ENCODE measurements at regions not wholly inside any gene's neighbourhood (a gene's known extent, or its start where the extent isn't known, plus 50 kb on each side); places are given as distances from the start of the nearest gene placed in this dataset.

DNA sequence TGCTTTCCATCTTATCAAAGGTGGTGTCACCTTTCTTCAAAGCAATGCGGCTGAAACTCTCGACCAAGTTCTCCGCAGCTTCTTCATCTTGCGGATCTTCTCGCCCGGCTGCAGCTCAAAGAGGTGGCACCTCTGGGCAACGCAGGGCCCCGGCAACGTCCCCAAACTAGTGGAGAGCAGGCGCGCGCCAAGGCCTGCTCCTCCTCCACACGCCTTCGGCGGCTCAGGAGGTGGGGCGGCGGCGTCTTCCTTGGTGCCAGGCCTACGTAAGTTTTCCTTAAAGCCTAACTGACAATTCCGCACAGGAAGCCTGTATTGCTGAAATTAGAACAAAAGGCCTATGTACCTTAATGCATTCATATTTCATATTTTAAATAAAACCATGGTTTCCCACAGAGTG, 112.0 kb downstream of the TMX1 start:
- H3K36me3 ChIP-seq = no peaks in the 10 kb centered on the region
- DNase-seq (no peak), ATAC-seq (no peak)
- H3K4me3 ChIP-seq = no peak overlapping the region
- H3K9me3 ChIP-seq = no peaks in the 10 kb centered on the region
- intact Hi-C loops (cut with DNase I) = no loop called here
- no peaks in the 10 kb centered on the region for H3K4me1 ChIP-seq
- TF ChIP-seq, protein P1, sequence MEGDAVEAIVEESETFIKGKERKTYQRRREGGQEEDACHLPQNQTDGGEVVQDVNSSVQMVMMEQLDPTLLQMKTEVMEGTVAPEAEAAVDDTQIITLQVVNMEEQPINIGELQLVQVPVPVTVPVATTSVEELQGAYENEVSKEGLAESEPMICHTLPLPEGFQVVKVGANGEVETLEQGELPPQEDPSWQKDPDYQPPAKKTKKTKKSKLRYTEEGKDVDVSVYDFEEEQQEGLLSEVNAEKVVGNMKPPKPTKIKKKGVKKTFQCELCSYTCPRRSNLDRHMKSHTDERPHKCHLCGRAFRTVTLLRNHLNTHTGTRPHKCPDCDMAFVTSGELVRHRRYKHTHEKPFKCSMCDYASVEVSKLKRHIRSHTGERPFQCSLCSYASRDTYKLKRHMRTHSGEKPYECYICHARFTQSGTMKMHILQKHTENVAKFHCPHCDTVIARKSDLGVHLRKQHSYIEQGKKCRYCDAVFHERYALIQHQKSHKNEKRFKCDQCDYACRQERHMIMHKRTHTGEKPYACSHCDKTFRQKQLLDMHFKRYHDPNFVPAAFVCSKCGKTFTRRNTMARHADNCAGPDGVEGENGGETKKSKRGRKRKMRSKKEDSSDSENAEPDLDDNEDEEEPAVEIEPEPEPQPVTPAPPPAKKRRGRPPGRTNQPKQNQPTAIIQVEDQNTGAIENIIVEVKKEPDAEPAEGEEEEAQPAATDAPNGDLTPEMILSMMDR (IDR thresholded peaks at IDR 0.05) = no peak
- no peaks in the 10 kb centered on the region for H3K27me3 ChIP-seq
- no peak overlapping the region for H3K27ac ChIP-seq

DNA sequence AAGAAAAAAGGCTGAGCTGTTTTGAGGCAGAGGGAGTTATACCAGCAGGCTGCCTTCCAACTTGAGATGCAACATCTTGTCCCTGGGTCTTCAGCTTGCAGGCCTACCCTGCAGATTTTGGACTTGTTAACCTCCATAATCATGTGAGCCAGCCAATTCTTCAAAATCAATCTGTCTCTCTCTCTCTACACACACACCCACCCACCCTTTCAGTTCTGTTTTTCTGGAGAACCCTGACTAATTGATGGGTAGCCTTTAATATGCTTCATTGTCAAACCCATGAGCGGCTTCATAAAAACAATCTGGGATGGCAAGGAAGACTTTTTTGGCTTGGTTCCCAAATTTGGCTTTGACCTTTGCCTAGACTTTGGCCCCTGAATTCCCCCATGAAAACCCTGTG, 113.9 kb downstream of the TMX1 start:
- no peaks in the 10 kb centered on the region for H3K4me1 ChIP-seq
- no peaks in the 10 kb centered on the region for H3K36me3 ChIP-seq
- H3K27ac ChIP-seq = no peak overlapping the region
- no peak for ATAC-seq
- intact Hi-C loops (cut with DNase I) = no loop called here
- H3K4me3 ChIP-seq = no peak overlapping the region
- no peaks in the 10 kb centered on the region for H3K9me3 ChIP-seq
- TF ChIP-seq, protein P1 (IDR thresholded peaks at IDR 0.05) = no peak
- H3K27me3 ChIP-seq = no peaks in the 10 kb centered on the region
- DNase-seq = no peak

DNA sequence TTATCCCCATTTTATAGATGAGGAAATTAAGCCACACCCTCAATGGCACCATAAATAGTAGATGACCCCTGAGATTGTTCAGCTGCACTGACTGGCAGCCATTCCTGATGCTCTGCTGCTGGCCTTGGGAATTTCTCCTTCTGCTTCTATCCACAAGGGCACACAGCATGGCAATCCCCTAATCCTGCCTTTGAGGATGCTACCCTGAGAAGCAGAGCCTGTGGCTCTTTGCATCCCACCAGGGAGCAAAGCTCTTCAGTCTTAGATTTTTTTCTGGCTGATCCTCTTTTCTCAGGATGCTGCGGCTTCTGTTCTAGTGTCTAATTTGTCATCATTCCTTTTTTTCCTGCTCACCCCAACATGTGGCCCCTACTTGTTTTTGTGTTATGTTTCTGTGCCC, 114.8 kb downstream of the TMX1 start:
- DNase-seq (no peak), ATAC-seq (no peak)
- no peaks in the 10 kb centered on the region for H3K4me1 ChIP-seq
- no peak overlapping the region for H3K4me3 ChIP-seq
- no peaks in the 10 kb centered on the region for H3K27me3 ChIP-seq
- H3K9me3 ChIP-seq = no peaks in the 10 kb centered on the region
- intact Hi-C loops (cut with DNase I) = no loop called here
- TF ChIP-seq, protein P1 (IDR thresholded peaks at IDR 0.05) = no peak
- H3K27ac ChIP-seq = no peak overlapping the region
- no peaks in the 10 kb centered on the region for H3K36me3 ChIP-seq

DNA sequence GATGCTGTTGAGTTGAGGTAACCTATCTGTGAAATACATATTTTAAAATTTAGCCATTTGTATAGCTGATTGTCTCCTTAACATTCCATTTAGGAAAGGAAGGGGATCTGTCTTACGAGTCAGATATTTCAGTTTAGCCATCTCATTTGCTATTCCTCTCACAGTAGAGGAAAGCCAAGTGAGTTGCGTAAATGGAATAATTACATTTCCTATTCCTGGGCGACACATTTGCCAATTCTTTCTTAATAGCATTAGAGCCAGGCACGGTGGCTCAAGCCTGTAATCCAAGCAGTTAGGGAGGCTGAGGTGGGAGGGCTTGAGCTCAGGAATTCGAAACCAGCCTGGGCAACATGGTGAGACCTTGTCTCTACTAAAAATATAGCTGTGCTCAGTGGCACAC, 116.3 kb downstream of the TMX1 start:
- Histone ChIP-seq H3K9me3 (no peaks in the 10 kb centered on the region), H3K4me1 (no peaks in the 10 kb centered on the region), H3K36me3 (no peaks in the 10 kb centered on the region), H3K4me3 (no peak overlapping the region), H3K27me3 (no peaks in the 10 kb centered on the region), H3K27ac (no peak overlapping the region)
- TF ChIP-seq, protein P1 (IDR thresholded peaks at IDR 0.05) = no peak
- ATAC-seq (no peak), DNase-seq (no peak)
- intact Hi-C loops (cut with DNase I) = no loop called here

DNA sequence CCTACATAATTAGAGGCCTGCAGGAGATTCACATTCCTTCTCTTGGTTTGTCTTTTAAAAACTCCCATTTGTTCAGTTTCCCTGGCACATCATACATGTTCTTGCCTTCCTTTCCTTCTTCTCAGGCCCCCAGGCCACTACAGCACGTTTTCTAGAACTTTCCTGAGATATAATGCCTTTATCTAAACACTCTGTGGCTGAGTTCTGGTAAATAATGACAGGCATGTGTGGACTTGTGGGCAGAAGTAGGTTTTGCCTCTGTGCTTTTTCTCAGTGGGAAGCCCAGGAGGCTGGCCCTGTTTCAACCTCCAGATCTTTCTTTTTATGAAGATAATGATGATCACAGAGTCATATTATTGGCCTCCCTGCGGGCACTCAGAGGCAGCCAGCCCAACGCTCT, 117.2 kb downstream of the TMX1 start:
- TF ChIP-seq, protein P1 (IDR thresholded peaks at IDR 0.05) = no peak
- Histone ChIP-seq H3K36me3 (no peaks in the 10 kb centered on the region), H3K9me3 (no peaks in the 10 kb centered on the region), H3K4me3 (no peak overlapping the region), H3K27ac (no peak overlapping the region), H3K27me3 (no peaks in the 10 kb centered on the region), H3K4me1 (no peaks in the 10 kb centered on the region)
- intact Hi-C loops (cut with DNase I) = no loop called here
- ATAC-seq = no peak
- no peak for DNase-seq

DNA sequence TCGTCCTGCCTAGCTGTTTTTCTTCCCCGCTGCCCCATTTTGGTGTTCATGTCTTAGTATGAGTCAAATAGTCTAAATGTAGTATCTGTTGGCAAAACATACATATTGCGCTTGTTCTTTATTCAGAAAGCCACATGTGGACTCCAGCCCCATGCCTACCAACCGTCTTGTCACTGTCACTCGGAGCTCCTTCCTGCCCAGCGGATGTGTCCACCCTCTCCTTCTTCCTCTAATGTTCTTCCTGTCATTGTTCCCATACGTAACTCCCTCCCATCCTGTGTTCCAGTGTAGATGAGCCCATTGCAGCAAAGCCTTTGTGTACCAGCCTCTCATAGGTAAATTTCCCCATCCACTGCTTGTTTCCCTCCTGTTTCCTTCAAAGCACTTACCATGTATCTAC, 120.5 kb downstream of the TMX1 start:
- intact Hi-C loops (cut with DNase I) = no loop called here

More for the DNA sequence above, 120.5 kb downstream of the TMX1 start:
- no peaks in the 10 kb centered on the region for H3K4me1 ChIP-seq
- TF ChIP-seq, protein P1 (IDR thresholded peaks at IDR 0.05) = no peak
- DNase-seq (no peak), ATAC-seq (no peak)
- no peaks in the 10 kb centered on the region for H3K27me3 ChIP-seq
- H3K4me3 ChIP-seq = no peak overlapping the region
- no peaks in the 10 kb centered on the region for H3K36me3 ChIP-seq
- no peak overlapping the region for H3K27ac ChIP-seq
- H3K9me3 ChIP-seq = no peaks in the 10 kb centered on the region
